ENCODE measurements at regions not wholly inside any gene's neighbourhood (a gene's known extent, or its start where the extent isn't known, plus 50 kb on each side); places are given as distances from the start of the nearest gene placed in this dataset.
"Not testable (repeated sequence)": the region's sequence is repeated elsewhere in the genome, so short reads cannot be mapped to it uniquely, and the experiment has no call there.

- TF ChIP-seq CTCF (IDR thresholded peaks at IDR 0.05; ENCODE audit: low read depth, low read length), result no peak
- DNase-seq (ENCODE audit: low read depth, low spot score), result no peak
- no peak overlapping the region for H3K4me3 ChIP-seq (ENCODE audit: low read depth, low read length)
- in situ Hi-C loops (cut with HindIII; ENCODE audit: low sequenced_read_pairs), result no loop called here
Measured at GRCh38 chr6:120938164-120938875, 396.0 kb downstream of the TBC1D32 start.

- in situ Hi-C loops (cut with HindIII; ENCODE audit: low sequenced_read_pairs), result no loop called here
- DNase-seq (ENCODE audit: low read depth, low spot score), result no peak
- H3K4me3 ChIP-seq (ENCODE audit: low read depth, low read length), result no peak overlapping the region
- no peak for TF ChIP-seq CTCF (IDR thresholded peaks at IDR 0.05; ENCODE audit: low read depth, low read length)
Measured at GRCh38 chr6:120935908-120936307, 398.4 kb downstream of the TBC1D32 start.

- no peak for TF ChIP-seq CTCF (IDR thresholded peaks at IDR 0.05; ENCODE audit: low read depth, low read length)
- no peak overlapping the region for H3K4me3 ChIP-seq (ENCODE audit: low read depth, low read length)
- in situ Hi-C loops (cut with HindIII; ENCODE audit: low sequenced_read_pairs), result no loop called here
- DNase-seq (ENCODE audit: low read depth, low spot score), result no peak
Measured at GRCh38 chr6:120935016-120935415, 399.3 kb downstream of the TBC1D32 start.

- DNase-seq (ENCODE audit: low read depth, low spot score); H3K4me3 ChIP-seq (ENCODE audit: low read depth, low read length); in situ Hi-C loops (cut with HindIII; ENCODE audit: low sequenced_read_pairs): not testable (repeated sequence)
Measured at GRCh38 chr6:120931520-120932180, 402.6 kb downstream of the TBC1D32 start.

- H3K4me3 ChIP-seq (ENCODE audit: low read depth, low read length); in situ Hi-C loops (cut with HindIII; ENCODE audit: low sequenced_read_pairs); DNase-seq (ENCODE audit: low read depth, low spot score): not testable (repeated sequence)
Measured at GRCh38 chr6:120930500-120930899, 403.8 kb downstream of the TBC1D32 start.

- no peak for TF ChIP-seq CTCF (IDR thresholded peaks at IDR 0.05; ENCODE audit: low read depth, low read length)
- no peak overlapping the region for H3K4me3 ChIP-seq (ENCODE audit: low read depth, low read length)
- DNase-seq (ENCODE audit: low read depth, low spot score), result no peak
- in situ Hi-C loops (cut with HindIII; ENCODE audit: low sequenced_read_pairs), result no loop called here
Measured at GRCh38 chr6:120924214-120924613, 410.1 kb downstream of the TBC1D32 start.

GRCh38 chr6:120918137-120918536 is 416.1 kb downstream of the TBC1D32 start:
- DNase-seq (ENCODE audit: low read depth, low spot score), result no peak
- no peak for TF ChIP-seq CTCF (IDR thresholded peaks at IDR 0.05; ENCODE audit: low read depth, low read length)

More at GRCh38 chr6:120918137-120918536, 416.1 kb downstream of the TBC1D32 start:
- H3K4me3 ChIP-seq (ENCODE audit: low read depth, low read length), result no peak overlapping the region
- in situ Hi-C loops (cut with HindIII; ENCODE audit: low sequenced_read_pairs), result no loop called here

Measured in astrocyte of the spinal cord (primary cell).